H9 (cell line): ENCODE measurements at regions not wholly inside any gene's neighbourhood (a gene's known extent, or its start where the extent isn't known, plus 50 kb on each side); places are given as distances from the start of the nearest gene placed in this dataset.

ENCODE experiments used
- DNase-seq: peaks from one replicate; pipeline ENCODE4 v3.0.0-alpha.2; 2017
- H2AFZ ChIP-seq: one replicate; pipeline ENCODE4 v1.6.1; 2013; ENCODE audit warnings: mild to moderate bottlenecking, low read length, control low read depth, moderate library complexity
- H2AK5ac ChIP-seq: 2 replicates; pipeline ENCODE4 v1.6.1; 2013; ENCODE audit warnings: low read length, control low read depth, mixed read lengths; ENCODE audit not compliant: insufficient read length
- H2BK120ac ChIP-seq: one replicate; pipeline ENCODE4 v1.6.1; 2013; ENCODE audit warnings: low read depth, mild to moderate bottlenecking, low read length, control low read depth, inconsistent platforms; ENCODE audit not compliant: poor library complexity, severe bottlenecking
- H2BK12ac ChIP-seq: 2 replicates; pipeline ENCODE4 v1.6.1; 2013; ENCODE audit warnings: low read length, control low read depth, mixed read lengths, low read depth; ENCODE audit not compliant: insufficient read length
- H2BK15ac ChIP-seq: 2 replicates; pipeline ENCODE4 v1.6.1; 2013; ENCODE audit warnings: low read depth, low read length, control low read depth
- H2BK20ac ChIP-seq: one replicate; pipeline ENCODE4 v1.6.1; 2013; ENCODE audit warnings: low read depth, mild to moderate bottlenecking, low read length, control low read depth, inconsistent platforms; ENCODE audit not compliant: poor library complexity, severe bottlenecking
- H2BK5ac ChIP-seq: 2 replicates; pipeline ENCODE4 v1.6.1; 2013; ENCODE audit warnings: low read length, control low read depth, mixed read lengths; ENCODE audit not compliant: insufficient read length
- H3K14ac ChIP-seq: 2 replicates; pipeline ENCODE4 v1.6.1; 2013; ENCODE audit warnings: low read length, control low read depth; ENCODE audit not compliant: insufficient read depth
- H3K18ac ChIP-seq: 2 replicates; pipeline ENCODE4 v1.6.1; 2013; ENCODE audit warnings: low read depth, mild to moderate bottlenecking, mixed read lengths, low read length, control low read depth; ENCODE audit not compliant: insufficient read length
- H3K23ac ChIP-seq: 2 replicates; pipeline ENCODE4 v1.6.1; 2013; ENCODE audit warnings: low read length, control low read depth, mixed read lengths, low read depth; ENCODE audit not compliant: insufficient read length
- H3K23me2 ChIP-seq: 2 replicates; pipeline ENCODE4 v1.6.1; 2013; ENCODE audit warnings: low read depth, mild to moderate bottlenecking, mixed read lengths, low read length, control low read depth; ENCODE audit not compliant: insufficient read length, poor library complexity, severe bottlenecking
- H3K27ac ChIP-seq: 2 replicates; pipeline ENCODE4 v1.5.1; 2013; ENCODE audit warnings: low read length, control low read depth, mixed read lengths, low read depth; ENCODE audit not compliant: insufficient read length
- H3K27me3 ChIP-seq: 2 replicates; pipeline ENCODE4 v1.6.1; 2013; ENCODE audit warnings: low read length, control low read depth, inconsistent platforms; ENCODE audit not compliant: insufficient read depth
- H3K4ac ChIP-seq: 2 replicates; pipeline ENCODE4 v1.6.1; 2013; ENCODE audit warnings: low read depth, mild to moderate bottlenecking, control low read depth, inconsistent platforms, low read length, moderate library complexity
- H3K4me1 ChIP-seq: 2 replicates; pipeline ENCODE4 v1.6.1; 2013; ENCODE audit warnings: low read length, control low read depth, inconsistent platforms; ENCODE audit not compliant: insufficient read depth
- H3K4me2 ChIP-seq: 2 replicates; pipeline ENCODE4 v1.6.1; 2013; ENCODE audit warnings: low read length, control low read depth, mixed read lengths; ENCODE audit not compliant: insufficient read length, insufficient read depth
- H3K56ac ChIP-seq: 2 replicates; pipeline ENCODE4 v1.6.1; 2013; ENCODE audit warnings: low read depth, mild to moderate bottlenecking, mixed read lengths, low read length, control low read depth; ENCODE audit not compliant: insufficient read length
- H3K79me1 ChIP-seq: 2 replicates; pipeline ENCODE4 v1.6.1; 2013; ENCODE audit warnings: low read depth, mild to moderate bottlenecking, moderate library complexity, low read length, control low read depth, inconsistent platforms; ENCODE audit not compliant: insufficient read depth, poor library complexity, severe bottlenecking
- H3K79me2 ChIP-seq: 2 replicates; pipeline ENCODE4 v1.6.1; 2013; ENCODE audit warnings: low read length, control low read depth, inconsistent platforms; ENCODE audit not compliant: insufficient read depth
- H3K9ac ChIP-seq: 2 replicates; pipeline ENCODE4 v1.6.1; 2013; ENCODE audit warnings: low read length, control low read depth, mixed read lengths; ENCODE audit not compliant: insufficient read length; ENCODE audit errors: extremely low read depth
- H3K9me3 ChIP-seq: one replicate; pipeline ENCODE4 v1.6.1; 2013; ENCODE audit warnings: low read depth, low read length, inconsistent platforms; ENCODE audit not compliant: control insufficient read depth
- H3T11ph ChIP-seq: one replicate; pipeline ENCODE4 v1.6.1; 2013; ENCODE audit warnings: mild to moderate bottlenecking, low read length, control low read depth, inconsistent platforms
- H4K20me1 ChIP-seq: one replicate; pipeline ENCODE4 v1.6.1; 2013; ENCODE audit not compliant: control insufficient read depth, insufficient read length, insufficient read depth
- H4K5ac ChIP-seq: 2 replicates; pipeline ENCODE4 v1.6.1; 2013; ENCODE audit warnings: low read depth, mild to moderate bottlenecking, mixed read lengths, low read length, control low read depth; ENCODE audit not compliant: insufficient read length
- H4K8ac ChIP-seq: replicated peaks from 2 replicates; pipeline ENCODE4 v1.6.1; 2013; ENCODE audit warnings: low read length, control low read depth, mixed read lengths, low read depth; ENCODE audit not compliant: insufficient read length
- H4K91ac ChIP-seq: 2 replicates; pipeline ENCODE4 v1.6.1; 2013; ENCODE audit warnings: low read depth, mild to moderate bottlenecking, moderate library complexity, mixed read lengths, low read length, control low read depth; ENCODE audit not compliant: insufficient read length
- H3K27ac Mint-ChIP-seq, 3 experiments: 2 replicates in 2 of 3; 3 replicates in 1 of 3; pipeline ENCODE4 v1.8.0; 2020 to 2021; ENCODE audit warnings: mixed read lengths in 3 of 3, mild to moderate bottlenecking in 1 of 3, moderate library complexity in 1 of 3
- H3K27me3 Mint-ChIP-seq: 2 replicates; pipeline ENCODE4 v1.8.0; 2021; ENCODE audit warnings: low read depth, mild to moderate bottlenecking, moderate library complexity, mixed read lengths
- H3K36me3 Mint-ChIP-seq, 3 experiments: 2 replicates in 2 of 3; 3 replicates in 1 of 3; pipeline ENCODE4 v1.8.0; 2020 to 2021; ENCODE audit warnings: low read depth in 3 of 3, mixed read lengths in 3 of 3; ENCODE audit not compliant: insufficient read depth in 1 of 3
- H3K4me1 Mint-ChIP-seq, 2 experiments: 2 replicates each; pipeline ENCODE4 v1.8.0; 2020; ENCODE audit warnings: mixed read lengths in 2 of 2
- H3K4me3 Mint-ChIP-seq, 2 experiments: 2 replicates in 1 of 2; 3 replicates in 1 of 2; pipeline ENCODE4 v1.8.0; 2020 to 2021; ENCODE audit warnings: mild to moderate bottlenecking in 2 of 2, mixed read lengths in 2 of 2, moderate library complexity in 1 of 2
- H3K9me3 Mint-ChIP-seq, 2 experiments: 2 replicates in 1 of 2; 3 replicates in 1 of 2; pipeline ENCODE4 v1.8.0; 2020; ENCODE audit warnings: mild to moderate bottlenecking in 2 of 2, mixed read lengths in 2 of 2, moderate library complexity in 1 of 2
- WGBS: extraction: QIAGEN DNeasy Blood & Tissue Kit; methylation state at CpG from one replicate; pipeline ENCODE4 v1.1.7; 2013; ENCODE audit warnings: missing lambda C conversion rate, low lambda C conversion rate, mixed read lengths; ENCODE audit not compliant: insufficient read length; ENCODE audit errors: extremely low coverage; 5-methylcytosine and 5-hydroxymethylcytosine counted together
- TF ChIP-seq, protein P1 (sequence below): fragments of 200-600 bp; sonication (generic); conservative IDR thresholded peaks from 3 replicates; pipeline ENCODE4 v1.8.0; 2021; ENCODE audit warnings: antibody characterized with exemption, mild to moderate bottlenecking

DNA sequence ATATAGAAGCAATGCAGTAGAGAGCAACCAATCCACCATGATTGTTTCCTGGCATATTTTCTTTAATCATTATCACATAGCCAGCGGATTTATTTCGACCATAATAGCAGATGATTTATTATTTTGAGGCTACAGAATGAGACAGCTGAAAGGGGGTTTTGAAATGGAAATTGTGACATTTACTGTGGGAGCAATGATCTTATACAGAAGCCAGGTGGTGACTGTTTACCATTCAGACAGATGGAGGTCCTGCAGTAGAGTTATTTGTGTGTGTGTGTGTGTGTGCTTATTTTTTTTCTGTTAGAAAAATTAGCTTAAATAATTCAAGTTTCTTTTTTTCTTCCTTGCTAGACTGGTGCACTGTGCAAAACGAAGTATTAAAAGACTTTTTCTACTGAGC lies 1784.5 kb downstream of the MRPL39 start:
- H4K8ac ChIP-seq = no peak overlapping the region
- no peaks in the 10 kb centered on the region for H3K79me1 ChIP-seq
- no peaks in the 10 kb centered on the region for H3K79me2 ChIP-seq
- H4K91ac ChIP-seq = no peak overlapping the region
- no peak for DNase-seq
- H3K56ac ChIP-seq = no peak overlapping the region
- H3K27ac ChIP-seq = no peak overlapping the region
- no peak overlapping the region for H3K9ac ChIP-seq
- H3K4me2 ChIP-seq = no peak overlapping the region
- H2BK120ac ChIP-seq = no peak overlapping the region
- H2BK12ac ChIP-seq = no peak overlapping the region
- no peak overlapping the region for H2BK15ac ChIP-seq
- no peak overlapping the region for H3K23ac ChIP-seq
- Mint-ChIP-seq H3K4me3 (no peak overlapping the region), H3K4me1 (no peaks in the 10 kb centered on the region), H3K36me3 (peaks cover 0 to 16% (median 8%) of the 10 kb centered on the region in 3 experiments; a peak in 3 of 7 replicates), H3K9me3 (peaks cover 48 to 65% of the 10 kb centered on the region in 2 experiments), H3K27ac (no peak overlapping the region), H3K27me3 (peaks cover 3% of the 10 kb centered on the region; the same call in 1 of the 2 replicates)
- no peaks in the 10 kb centered on the region for H4K20me1 ChIP-seq
- H4K5ac ChIP-seq = no peak overlapping the region
- H2BK5ac ChIP-seq = no peak overlapping the region
- no peak overlapping the region for H2BK20ac ChIP-seq
- H3K27me3 ChIP-seq = no peaks in the 10 kb centered on the region
- H2AFZ ChIP-seq = no peak overlapping the region
- H3K4ac ChIP-seq = no peak overlapping the region
- TF ChIP-seq, protein P1, sequence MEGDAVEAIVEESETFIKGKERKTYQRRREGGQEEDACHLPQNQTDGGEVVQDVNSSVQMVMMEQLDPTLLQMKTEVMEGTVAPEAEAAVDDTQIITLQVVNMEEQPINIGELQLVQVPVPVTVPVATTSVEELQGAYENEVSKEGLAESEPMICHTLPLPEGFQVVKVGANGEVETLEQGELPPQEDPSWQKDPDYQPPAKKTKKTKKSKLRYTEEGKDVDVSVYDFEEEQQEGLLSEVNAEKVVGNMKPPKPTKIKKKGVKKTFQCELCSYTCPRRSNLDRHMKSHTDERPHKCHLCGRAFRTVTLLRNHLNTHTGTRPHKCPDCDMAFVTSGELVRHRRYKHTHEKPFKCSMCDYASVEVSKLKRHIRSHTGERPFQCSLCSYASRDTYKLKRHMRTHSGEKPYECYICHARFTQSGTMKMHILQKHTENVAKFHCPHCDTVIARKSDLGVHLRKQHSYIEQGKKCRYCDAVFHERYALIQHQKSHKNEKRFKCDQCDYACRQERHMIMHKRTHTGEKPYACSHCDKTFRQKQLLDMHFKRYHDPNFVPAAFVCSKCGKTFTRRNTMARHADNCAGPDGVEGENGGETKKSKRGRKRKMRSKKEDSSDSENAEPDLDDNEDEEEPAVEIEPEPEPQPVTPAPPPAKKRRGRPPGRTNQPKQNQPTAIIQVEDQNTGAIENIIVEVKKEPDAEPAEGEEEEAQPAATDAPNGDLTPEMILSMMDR = no peak
- H3T11ph ChIP-seq = no peak overlapping the region
- H3K23me2 ChIP-seq = no peaks in the 10 kb centered on the region
- no peaks in the 10 kb centered on the region for H3K9me3 ChIP-seq
- no peak overlapping the region for H2AK5ac ChIP-seq
- no peak overlapping the region for H3K18ac ChIP-seq
- WGBS = no CpG with 5 or more reads among the region's 3 CpGs
- no peak overlapping the region for H3K14ac ChIP-seq
- H3K4me1 ChIP-seq = no peaks in the 10 kb centered on the region
